HepG2 (cell line): ENCODE measurements at regions not wholly inside any gene's neighbourhood (a gene's known extent, or its start where the extent isn't known, plus 50 kb on each side); places are given as distances from the start of the nearest gene placed in this dataset.

Experiments used
- ATAC-seq: fragments of 200-7000 bp; cut with Tn5 transposase; 3 replicates; pipeline ENCODE4 v1.9.1; 2020; ENCODE audit warnings: mild to moderate bottlenecking, moderate library complexity
- BruUV-seq: library from RNA; stranded (reverse); fragments of 400-500 nt; replicated peaks from 2 replicates; lab custom pipeline; 2021; lab: Mats Ljungman, UMichigan
- CTCF ChIA-PET: fragments of 300-600 bp; formaldehyde crosslinking; extraction: SDS; loops from one replicate; lab custom pipeline; 2021; ENCODE audit warnings: low total read pairs, inconsistent platforms, low intra/inter-chr PET ratio; lab: Yijun Ruan, JAX
- POLR2A ChIA-PET: fragments of 350-600 bp; sonication (Branson Sonifier 250); formaldehyde crosslinking; loops from one replicate; lab custom pipeline; 2020; ENCODE audit warnings: antibody characterized with exemption, inconsistent platforms; lab: Yijun Ruan, JAX
- DNase-seq: peaks from one replicate; pipeline ENCODE4 v3.0.0-alpha.2; 2015; ENCODE audit warnings: low spot score
- FAIRE-seq: peaks from 3 replicates; lab custom pipeline; 2011; peaks lifted over from hg19 to GRCh38; lab: Jason Lieb, UNC
- H2AFZ ChIP-seq: one replicate; pipeline ENCODE4 v1.6.1; 2011; ENCODE audit warnings: low read length, inconsistent platforms
- H3K27ac ChIP-seq: fragments of 300-600 bp; 3 replicates; pipeline ENCODE4 v1.8.0; 2011; ENCODE audit warnings: mixed run types, mild to moderate bottlenecking, mixed read lengths, low read length, inconsistent platforms; ENCODE audit not compliant: insufficient read depth; ENCODE audit errors: extremely low read length
- H3K27me3 ChIP-seq, 2 experiments: fragments of 200-600 bp in 1 of 2; 2 replicates in 1 of 2; 3 replicates in 1 of 2; pipeline versions ENCODE4 v1.6.0 to v1.8.0; 2011; ENCODE audit warnings: low read length in 2 of 2, mild to moderate bottlenecking in 2 of 2, moderate library complexity in 2 of 2, inconsistent platforms in 1 of 2; ENCODE audit not compliant: insufficient read depth in 2 of 2, control insufficient read depth in 1 of 2
- H3K36me3 ChIP-seq, 2 experiments: fragments of 200-600 bp in 1 of 2; replicated peaks in 1 of 2; 2 replicates in 1 of 2; 3 replicates in 1 of 2; pipeline versions ENCODE4 v1.5.1 to v1.8.0; 2011; ENCODE audit warnings: low read length in 2 of 2, inconsistent platforms in 1 of 2; ENCODE audit not compliant: insufficient read depth in 2 of 2, control insufficient read depth in 1 of 2
- H3K4me1 ChIP-seq: 2 replicates; pipeline ENCODE4 v1.5.1; 2012; ENCODE audit warnings: low read length, inconsistent platforms; ENCODE audit not compliant: insufficient read depth
- H3K4me2 ChIP-seq: 2 replicates; pipeline ENCODE4 v1.6.0; 2011; ENCODE audit warnings: low read depth, low read length, inconsistent platforms
- H3K4me3 ChIP-seq, 3 experiments: fragments of 200-600 bp in 1 of 3; sonication (generic), shearing (Covaris generic) in 1 of 3; replicated peaks in 1 of 3; 2 replicates each; pipeline ENCODE4 v1.5.1; 2011 to 2016; ENCODE audit warnings: low read length in 3 of 3, inconsistent platforms in 2 of 3, low read depth in 2 of 3, mild to moderate bottlenecking in 2 of 3, control low read depth in 1 of 3, mixed read lengths in 1 of 3; ENCODE audit not compliant: insufficient read depth in 1 of 3
- H3K79me2 ChIP-seq: one replicate; pipeline ENCODE4 v1.6.1; 2011; ENCODE audit warnings: low read length, inconsistent platforms; ENCODE audit not compliant: insufficient read depth
- H3K9ac ChIP-seq: 2 replicates; pipeline ENCODE4 v1.6.0; 2011; ENCODE audit warnings: mild to moderate bottlenecking, low read depth, low read length, inconsistent platforms; ENCODE audit not compliant: insufficient read depth
- H3K9me3 ChIP-seq: 2 replicates; pipeline ENCODE4 v1.5.1; 2012; ENCODE audit warnings: mild to moderate bottlenecking, low read length
- H4K20me1 ChIP-seq: 2 replicates; pipeline ENCODE4 v1.6.0; 2011; ENCODE audit warnings: inconsistent platforms, mild to moderate bottlenecking, low read length, moderate library complexity; ENCODE audit not compliant: insufficient read depth
- DMTF1 ChIP-seq: sonication (generic); formaldehyde crosslinking; IDR thresholded peaks from 2 replicates; pipeline ENCODE4 v1.4.0; 2020; ENCODE audit warnings: mild to moderate bottlenecking, missing genetic modification reagents
- MYC ChIP-seq: sonication (generic); formaldehyde crosslinking; IDR thresholded peaks from 2 replicates; pipeline ENCODE4 v1.9.0; 2021; ENCODE audit warnings: missing genetic modification reagents, borderline replicate concordance
- NFE2 ChIP-seq: sonication (generic); formaldehyde crosslinking; IDR thresholded peaks from 2 replicates; pipeline ENCODE4 v1.4.0; 2020; ENCODE audit warnings: missing genetic modification reagents
- NR3C1 ChIP-seq: sonication (generic); formaldehyde crosslinking; IDR thresholded peaks from 2 replicates; pipeline ENCODE4 v1.4.0; 2020; ENCODE audit warnings: missing genetic modification reagents
- RELA ChIP-seq: sonication (generic); formaldehyde crosslinking; IDR thresholded peaks from 2 replicates; pipeline ENCODE4 v1.4.0; 2020; ENCODE audit warnings: missing genetic modification reagents
- RERE ChIP-seq: IDR thresholded peaks from 2 replicates; pipeline ENCODE4 v1.6.1; 2016; ENCODE audit warnings: low read depth, missing genetic modification reagents, missing compliant biosample characterization
- SALL1 ChIP-seq: sonication (generic); formaldehyde crosslinking; IDR thresholded peaks from 2 replicates; pipeline ENCODE4 v1.8.0; 2022; ENCODE audit warnings: mild to moderate bottlenecking, missing genetic modification reagents
- ZBED4 ChIP-seq: sonication (generic); formaldehyde crosslinking; IDR thresholded peaks from 2 replicates; pipeline ENCODE4 v1.4.0; 2020; ENCODE audit warnings: missing genetic modification reagents, borderline replicate concordance
- ZNF326 ChIP-seq: sonication (generic); formaldehyde crosslinking; IDR thresholded peaks from 2 replicates; pipeline ENCODE4 v1.4.0; 2020; ENCODE audit warnings: missing genetic modification reagents, borderline replicate concordance
- ZNF441 ChIP-seq: sonication (generic); formaldehyde crosslinking; IDR thresholded peaks from 2 replicates; pipeline ENCODE4 v1.7.0; 2021; ENCODE audit warnings: missing genetic modification reagents, borderline replicate concordance
- ZNF746 ChIP-seq: sonication (generic); formaldehyde crosslinking; IDR thresholded peaks from 2 replicates; pipeline ENCODE4 v1.8.0; 2022; ENCODE audit warnings: mild to moderate bottlenecking, missing genetic modification reagents
- ZSCAN29 ChIP-seq: sonication (generic); formaldehyde crosslinking; conservative IDR thresholded peaks from 2 replicates; pipeline ENCODE4 v1.4.0; 2020; ENCODE audit warnings: mild to moderate bottlenecking, missing genetic modification reagents
- ZZZ3 ChIP-seq: sonication (generic); formaldehyde crosslinking; IDR thresholded peaks from 2 replicates; pipeline ENCODE4 v1.4.0; 2020; ENCODE audit warnings: missing genetic modification reagents, mild to moderate bottlenecking, borderline replicate concordance
- WGBS: methylation state at CpG from one replicate; pipeline ENCODE4 v1.1.6; 2017; ENCODE audit warnings: low lambda C conversion rate; 5-methylcytosine and 5-hydroxymethylcytosine counted together
- in situ Hi-C: cut with HindIII; loops from 2 replicates; pipeline ENCODE4 v1.10.0; 2017; ENCODE audit warnings: low pct_unique_long_range_greater_than_20kb; ENCODE audit not compliant: extremely low pct_ligation_motif_present
- intact Hi-C: fragments of 100-400 bp; cut with micrococcal nuclease; formaldehyde crosslinking; loops from one replicate; pipeline ENCODE4 v1.10.0; 2022; ENCODE audit not compliant: unreplicated experiment

GRCh38 chr2:150571121-150571520 lies 83.7 kb upstream of the RND3 start (continued):
- no peak for TF ChIP-seq DMTF1 (CRISPR knock-in tag)

- DNase-seq, result no peak
- H3K36me3 ChIP-seq, result no peaks in the 10 kb centered on the region
- no peak for FAIRE-seq
- H3K4me1 ChIP-seq, result no peaks in the 10 kb centered on the region
- no peaks in the 10 kb centered on the region for H3K79me2 ChIP-seq
- POLR2A ChIA-PET, result no interaction called here
- CTCF ChIA-PET, result no interaction called here
- no peak for ATAC-seq
- H3K27me3 ChIP-seq, result no peaks in the 10 kb centered on the region
- in situ Hi-C loops, result no loop called here
- no peak overlapping the region for H3K27ac ChIP-seq
- no peak overlapping the region for H3K4me3 ChIP-seq
- H4K20me1 ChIP-seq, result no peaks in the 10 kb centered on the region
- no peak overlapping the region for H2AFZ ChIP-seq
- intact Hi-C loops, result no loop called here
- BruUV-seq, result no TSS peak
- no peaks in the 10 kb centered on the region; the same call in 1 of the 2 replicates for H3K9me3 ChIP-seq
- H3K4me2 ChIP-seq, result no peak overlapping the region
- WGBS, result 17% methylated on average over 1 of the region's 1 CpG
- H3K9ac ChIP-seq, result no peak overlapping the region
- TF ChIP-seq ZSCAN29 (CRISPR knock-in tag) (no peak), ZNF441 (no peak), SALL1 (no peak), RELA (CRISPR knock-in tag) (no peak), NR3C1 (CRISPR knock-in tag) (no peak), ZNF326 (CRISPR knock-in tag) (no peak), ZZZ3 (CRISPR knock-in tag) (no peak), ZBED4 (CRISPR knock-in tag) (no peak), ZNF746 (CRISPR knock-in tag) (no peak), NFE2 (CRISPR knock-in tag) (no peak), MYC (CRISPR knock-in tag) (no peak), RERE (CRISPR knock-in tag) (no peak)
These were observed 83.2 kb upstream of the RND3 start for GRCh38 chr2:150570712-150571111.
